NCI-H510A (cell line): ENCODE measurements at regions not wholly inside any gene's neighbourhood (a gene's known extent, or its start where the extent isn't known, plus 50 kb on each side); places are given as distances from the start of the nearest gene placed in this dataset.

Source experiments
- DNase-seq: peaks from one replicate; lab custom pipeline; 2025; lab: John Stamatoyannopoulos, UW

DNA sequence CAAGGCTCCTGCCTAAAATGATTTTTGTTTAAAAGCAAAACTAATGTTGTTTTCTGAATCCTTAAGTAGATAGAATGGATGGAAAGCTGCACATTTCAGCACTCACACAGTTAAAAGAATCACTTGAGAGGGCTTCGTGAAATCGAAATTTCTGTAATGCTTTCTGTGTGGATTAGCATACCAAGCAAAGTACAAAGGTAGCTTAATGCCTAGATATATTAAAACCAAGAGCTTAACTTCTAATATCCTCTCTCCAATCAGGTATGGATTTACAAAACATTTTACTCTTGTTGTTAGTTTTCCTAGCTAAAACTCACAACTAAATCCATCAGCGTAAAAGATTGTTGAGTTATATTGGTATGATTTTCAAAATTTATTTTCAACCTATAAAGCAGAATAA, 378.8 kb upstream of the PRMT6 start:
- DNase-seq = no peak

DNA sequence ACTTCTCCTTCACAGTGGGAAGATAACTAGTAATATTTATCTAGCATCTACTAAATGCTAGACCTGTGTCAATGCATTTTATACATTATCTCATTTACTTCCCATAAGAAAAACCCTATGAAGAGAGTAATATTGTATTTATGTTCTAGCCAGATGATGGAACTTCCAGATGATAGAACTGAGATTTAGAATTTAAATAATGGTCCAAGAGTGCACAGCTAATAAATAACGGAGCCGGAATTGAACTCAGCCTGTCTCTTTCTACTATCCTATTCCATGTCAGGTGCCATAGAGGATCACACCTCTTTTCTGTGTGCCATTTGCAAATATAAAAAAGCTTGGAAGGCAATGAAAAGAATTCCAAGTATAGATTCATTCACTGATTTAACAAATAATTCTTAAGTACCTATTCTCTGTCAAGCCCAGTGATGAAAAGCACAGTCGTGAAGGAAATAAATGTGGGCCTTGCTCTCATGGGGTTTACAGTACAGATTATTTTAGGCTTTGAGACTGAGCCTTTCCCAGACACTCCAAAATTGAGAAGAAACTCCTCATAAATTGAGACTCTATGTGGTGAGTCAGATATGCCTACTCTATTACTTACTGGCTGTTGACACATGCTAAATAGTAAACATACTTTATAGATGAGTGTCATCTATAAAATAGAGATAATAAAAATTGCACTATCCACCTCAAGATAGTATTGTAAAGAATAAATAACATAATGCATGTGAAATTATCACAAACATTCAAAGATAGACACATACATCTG, 378.0 kb upstream of the PRMT6 start:
- DNase-seq = no peak

DNA sequence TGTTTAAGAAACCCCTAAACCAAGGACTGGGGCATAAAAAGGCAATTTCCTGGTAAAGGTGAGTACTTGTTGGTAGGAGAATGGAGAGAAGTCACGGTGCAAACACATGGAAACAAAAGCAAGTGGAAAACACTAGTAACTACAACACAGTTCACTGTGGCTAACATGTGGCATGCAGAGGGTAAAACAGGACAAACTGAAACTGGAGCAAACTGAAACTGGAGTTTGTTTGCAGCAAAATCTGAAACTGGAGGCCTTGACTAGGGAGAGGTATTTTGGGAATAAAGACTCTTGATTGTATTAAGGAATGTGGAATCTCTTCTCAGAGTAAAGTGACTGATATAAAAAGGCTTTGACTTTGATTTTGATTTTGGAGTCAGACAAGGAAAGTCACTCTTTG, 376.3 kb upstream of the PRMT6 start:
- no peak for DNase-seq

DNA sequence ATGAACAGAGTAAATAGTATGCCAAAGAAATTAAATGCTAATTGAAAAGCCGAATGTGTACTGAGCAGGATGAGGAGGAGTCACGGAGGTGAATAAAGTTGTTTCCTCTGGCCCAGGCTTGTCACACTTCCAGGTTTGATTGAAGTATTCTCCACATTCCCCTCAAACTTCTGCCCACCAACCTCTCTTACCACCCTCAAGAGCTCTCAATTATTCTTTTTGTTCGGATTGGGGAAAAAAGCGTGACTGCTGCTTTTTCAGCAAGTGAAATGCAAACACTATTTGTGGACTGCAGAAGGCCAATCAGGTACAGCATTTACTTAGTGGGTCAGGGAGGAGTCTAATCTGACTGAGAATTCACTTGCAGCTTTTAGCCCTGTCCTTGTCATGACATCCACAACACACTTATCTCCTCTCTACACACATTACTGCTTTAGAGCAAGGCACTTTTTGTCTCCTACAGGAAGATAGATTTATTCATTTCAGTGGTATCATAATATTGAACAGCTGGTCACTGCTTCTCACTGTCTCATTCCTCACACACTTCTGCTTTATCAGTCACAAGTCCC, 375.6 kb upstream of the PRMT6 start:
- DNase-seq = no peak

DNA sequence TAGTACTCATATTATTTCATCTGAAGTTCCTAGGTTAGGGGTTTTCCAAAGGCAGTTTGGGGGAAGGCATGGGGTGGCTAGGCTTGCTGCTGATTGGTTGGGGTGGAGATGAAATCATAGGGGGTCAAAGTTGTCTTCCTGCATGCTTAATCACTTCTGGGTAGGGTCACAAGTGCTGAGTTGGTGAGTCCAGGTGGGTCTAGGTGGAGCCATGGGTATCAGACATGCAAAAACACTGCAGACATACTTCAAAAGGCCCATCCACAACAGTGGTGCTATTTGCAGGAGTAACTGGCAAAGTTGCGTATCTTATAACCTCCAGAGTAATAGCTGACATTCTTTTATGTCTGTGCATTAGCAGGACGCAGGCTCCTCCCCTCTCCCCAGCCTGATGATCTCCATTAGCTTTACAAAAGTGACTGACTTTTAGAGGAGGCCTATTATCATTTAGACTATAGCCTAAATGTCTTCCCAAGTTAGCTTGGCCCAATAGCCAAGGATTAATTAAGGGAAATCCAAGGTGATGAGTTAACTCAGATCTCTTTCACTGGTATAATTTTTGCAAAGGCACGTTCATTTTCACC, 374.4 kb upstream of the PRMT6 start:
- no peak for DNase-seq

DNA sequence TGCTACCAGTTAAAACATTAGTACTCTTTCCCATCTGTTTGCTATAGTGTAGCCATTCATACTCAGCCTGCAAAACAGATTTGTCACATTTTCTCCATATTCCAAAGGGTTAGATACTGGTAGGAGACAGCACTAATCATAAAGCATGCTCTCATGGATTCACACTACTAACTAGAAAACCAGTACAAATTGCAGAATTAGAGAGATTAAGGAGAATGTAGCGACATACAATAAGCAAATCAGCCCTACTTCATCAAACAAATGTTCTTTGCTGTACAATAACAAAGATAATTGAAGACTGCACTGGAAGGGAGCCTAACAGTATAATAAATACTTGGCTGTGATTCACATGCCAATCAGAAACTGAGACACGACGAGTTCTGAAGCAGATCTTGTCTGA, 368.0 kb upstream of the PRMT6 start:
- DNase-seq = no peak

DNA sequence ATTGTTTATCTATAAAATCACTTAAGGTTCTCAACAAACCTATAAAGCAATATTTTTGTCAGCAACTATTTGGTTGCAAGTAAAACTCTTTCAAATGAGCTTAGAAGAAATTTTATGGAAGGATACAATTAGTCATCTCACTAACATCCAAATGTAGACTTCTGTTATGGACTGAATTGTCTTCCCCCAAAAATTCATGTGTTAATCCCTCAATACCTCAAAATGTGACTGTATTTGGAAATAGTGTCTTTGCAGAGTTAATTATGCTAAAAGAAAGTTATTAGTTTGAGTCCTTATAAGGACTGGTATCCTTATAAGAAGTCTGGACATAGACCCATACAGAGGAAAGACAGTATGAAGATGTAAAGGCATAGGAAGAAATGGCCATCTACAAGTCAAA, 357.8 kb upstream of the PRMT6 start:
- DNase-seq = no peak

DNA sequence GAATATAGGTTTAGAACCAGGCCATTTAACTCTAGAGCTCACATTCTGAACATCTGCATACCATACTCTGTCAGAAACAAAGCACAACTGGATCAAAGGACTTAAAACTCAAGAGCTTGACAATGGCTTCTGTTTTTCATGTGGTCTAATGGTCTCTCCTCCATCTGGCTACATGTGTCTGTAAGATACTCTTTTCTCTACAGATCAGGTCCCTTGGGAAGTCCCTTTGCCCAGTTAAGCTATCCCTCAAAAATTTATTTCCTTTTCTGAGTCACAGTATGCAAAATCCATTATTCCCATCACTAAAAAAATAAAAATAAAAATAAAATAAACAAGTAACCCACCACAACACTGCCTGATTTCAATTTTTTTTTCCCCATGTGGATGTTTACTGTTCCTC, 357.0 kb upstream of the PRMT6 start:
- no peak for DNase-seq

DNA sequence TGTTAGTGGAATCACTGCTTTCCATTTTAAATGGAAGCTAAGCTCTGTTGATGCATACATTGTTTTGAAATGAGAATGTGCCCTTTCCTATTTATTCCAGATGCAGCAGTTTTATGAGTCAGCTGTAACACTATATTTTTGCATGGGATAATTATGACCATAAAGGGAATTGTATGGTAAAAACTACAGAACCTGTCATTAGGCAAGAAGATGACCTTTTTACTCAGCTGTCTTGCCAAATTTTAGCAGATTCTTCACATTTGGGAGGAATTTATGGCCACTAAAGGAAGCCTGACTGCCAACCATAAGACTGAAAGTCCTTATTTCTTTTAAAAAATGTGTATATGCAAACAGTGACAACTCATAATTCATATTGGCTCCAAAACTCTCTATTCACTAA, 356.3 kb upstream of the PRMT6 start:
- DNase-seq = no peak

DNA sequence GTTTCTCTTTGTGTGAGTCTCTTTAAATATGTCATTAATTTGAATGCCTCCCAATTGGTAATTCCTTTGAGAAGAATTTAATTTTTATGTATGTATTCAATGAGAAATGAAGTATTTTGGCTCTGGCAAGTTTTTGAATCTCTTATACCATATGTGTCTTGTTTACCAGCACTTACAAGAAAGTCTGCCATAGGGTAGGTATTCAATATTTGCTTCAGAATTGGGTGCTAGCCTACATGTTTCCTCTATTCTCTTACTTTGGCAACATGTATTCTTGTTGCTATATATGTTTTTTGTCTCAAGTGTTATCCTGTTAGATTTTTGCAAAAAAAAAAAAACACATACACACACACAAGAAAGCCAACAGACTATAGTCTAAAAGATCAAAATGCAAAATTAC, 350.5 kb upstream of the PRMT6 start:
- DNase-seq = no peak

DNA sequence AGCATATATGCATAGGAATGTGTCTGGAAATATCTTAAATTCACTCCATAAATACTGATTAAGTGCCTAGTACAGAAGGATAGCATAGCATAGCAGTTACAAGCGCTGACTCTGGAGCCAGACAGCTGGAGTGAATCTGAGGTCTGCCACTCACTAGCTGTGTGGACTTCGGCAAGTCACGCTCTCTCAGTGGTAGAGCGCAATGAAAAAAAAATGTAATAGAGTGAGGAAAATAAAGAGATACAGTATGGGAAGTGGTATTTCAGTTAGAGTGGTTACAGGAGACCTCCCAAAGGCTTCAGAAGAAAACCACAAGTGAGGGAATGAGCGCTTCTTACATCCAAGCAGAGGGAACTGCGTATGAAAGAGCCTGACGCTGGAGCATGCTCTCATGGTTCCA, 338.9 kb upstream of the PRMT6 start:
- no peak for DNase-seq

DNA sequence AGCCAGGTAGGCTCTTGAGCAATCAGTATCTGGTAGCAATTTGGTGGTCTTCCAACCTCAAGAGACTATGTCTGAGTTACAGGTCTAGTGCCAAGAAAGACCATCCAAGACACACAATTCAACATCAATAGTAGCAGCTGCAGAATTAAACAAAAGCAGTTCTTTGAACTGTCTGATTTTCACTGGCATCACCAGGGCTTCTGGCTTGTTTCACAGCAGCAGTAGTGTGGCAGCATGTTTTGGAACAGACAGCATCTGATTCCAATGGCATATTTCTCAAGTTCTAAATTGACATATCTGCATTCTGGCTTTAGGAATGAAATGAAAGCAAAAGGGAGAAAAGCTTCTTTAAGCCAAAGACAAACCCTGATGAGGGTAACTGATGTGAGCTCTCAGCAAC, 334.7 kb upstream of the PRMT6 start:
- DNase-seq = no peak

DNA sequence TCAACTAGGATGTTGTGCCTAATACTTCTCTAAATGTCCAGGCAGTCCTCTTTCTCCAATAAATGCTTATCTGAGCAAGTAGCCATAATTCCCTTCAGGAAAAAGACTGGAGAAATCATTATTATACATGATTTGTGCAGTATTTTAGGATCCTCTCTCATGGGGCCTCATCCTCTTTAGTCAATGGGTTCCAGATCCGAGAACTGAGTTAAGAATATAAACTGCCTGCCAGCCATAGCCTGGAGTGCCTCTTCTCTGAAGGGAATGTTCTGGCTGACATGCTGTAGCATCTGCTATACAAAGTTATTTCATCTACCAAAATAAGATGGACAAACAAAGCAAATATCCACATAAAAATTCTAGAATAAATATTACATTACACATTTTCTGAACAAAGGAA, 334.0 kb upstream of the PRMT6 start:
- no peak for DNase-seq

DNA sequence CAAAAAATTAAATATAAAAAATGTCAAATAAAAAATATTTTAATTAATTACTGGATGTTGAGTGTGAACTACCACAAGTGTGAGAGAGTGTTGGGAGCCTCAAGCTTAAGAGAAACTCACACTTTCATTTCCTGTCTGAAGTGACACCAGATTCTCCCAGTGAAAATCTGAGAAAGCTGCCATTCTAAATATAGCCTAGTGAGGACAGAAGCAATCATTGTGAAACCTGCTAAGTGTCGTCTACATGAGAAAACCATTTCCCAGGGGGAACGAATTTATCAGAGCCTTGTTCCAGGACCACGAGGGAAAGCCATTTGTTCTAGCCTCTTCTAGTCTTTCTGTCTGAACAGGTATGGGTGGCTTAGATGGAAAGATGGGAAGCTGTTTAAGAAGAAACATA, 329.3 kb upstream of the PRMT6 start:
- DNase-seq = no peak

DNA sequence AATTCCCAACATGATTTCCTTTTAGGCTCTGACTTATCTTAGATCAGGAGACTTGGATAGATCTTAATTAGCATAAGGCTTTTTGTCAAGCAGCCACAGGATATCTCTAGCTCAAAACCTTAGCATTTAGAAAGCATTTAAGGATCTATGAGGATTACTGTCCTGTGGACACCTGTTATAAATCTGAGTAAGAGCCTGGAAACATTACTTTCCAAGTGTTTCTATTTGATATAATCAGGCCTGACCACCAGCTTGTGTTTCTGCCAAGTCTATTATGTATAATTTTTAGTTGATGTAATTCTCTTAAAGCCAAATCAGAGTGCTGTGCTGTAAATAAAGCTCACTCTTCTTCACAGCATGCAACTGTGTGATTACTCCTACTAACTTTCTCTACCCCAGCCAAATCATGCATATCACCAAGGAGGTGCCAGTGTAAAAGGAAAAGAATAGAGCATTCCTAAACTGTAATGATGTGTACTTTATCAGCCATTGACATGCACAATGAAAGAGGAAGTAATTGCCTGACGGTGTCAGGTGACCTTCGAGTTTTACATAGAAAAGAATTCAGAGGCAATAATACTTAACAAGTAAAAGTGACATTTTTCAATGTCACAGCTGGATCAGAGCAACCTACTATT, 309.9 kb upstream of the PRMT6 start:
- DNase-seq = no peak

DNA sequence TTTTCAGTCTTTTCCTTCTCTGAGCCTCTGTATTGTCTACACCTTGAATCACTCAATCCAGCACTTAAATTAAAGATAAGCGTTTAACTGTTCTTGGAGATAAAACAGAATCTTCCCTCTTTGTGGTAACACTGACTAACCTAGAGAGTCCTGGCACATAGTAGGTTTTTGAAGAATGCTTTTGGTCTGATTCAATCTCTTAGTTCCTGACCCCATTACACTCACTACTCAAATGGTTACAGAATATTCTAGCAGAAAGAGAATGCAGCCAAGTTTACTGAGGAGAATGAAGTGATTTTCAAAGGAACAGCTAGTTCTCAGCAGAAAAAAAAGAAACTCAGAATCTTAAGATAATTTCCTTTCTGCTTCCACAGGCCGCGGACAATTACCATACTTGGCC, 309.2 kb upstream of the PRMT6 start:
- no peak for DNase-seq

DNA sequence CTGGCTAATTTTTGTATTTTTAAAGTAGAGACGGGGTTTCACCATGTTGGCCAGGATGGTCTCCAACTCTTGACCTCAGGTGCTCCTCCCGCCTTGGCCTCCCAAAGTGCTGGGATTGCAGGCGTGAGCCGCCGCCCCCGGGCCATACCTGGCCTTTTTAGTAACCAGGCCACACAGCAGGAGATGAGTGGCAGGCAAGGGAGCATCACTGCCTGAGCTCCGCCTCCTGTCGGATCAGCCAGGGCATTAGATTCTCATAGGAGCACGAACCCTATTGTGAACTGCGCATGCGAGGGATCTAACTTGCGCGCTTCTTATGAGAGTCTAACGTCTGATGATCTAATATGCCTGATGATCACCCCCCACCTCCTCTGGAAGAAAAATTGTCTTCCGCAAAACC, 308.7 kb upstream of the PRMT6 start:
- DNase-seq = no peak

DNA sequence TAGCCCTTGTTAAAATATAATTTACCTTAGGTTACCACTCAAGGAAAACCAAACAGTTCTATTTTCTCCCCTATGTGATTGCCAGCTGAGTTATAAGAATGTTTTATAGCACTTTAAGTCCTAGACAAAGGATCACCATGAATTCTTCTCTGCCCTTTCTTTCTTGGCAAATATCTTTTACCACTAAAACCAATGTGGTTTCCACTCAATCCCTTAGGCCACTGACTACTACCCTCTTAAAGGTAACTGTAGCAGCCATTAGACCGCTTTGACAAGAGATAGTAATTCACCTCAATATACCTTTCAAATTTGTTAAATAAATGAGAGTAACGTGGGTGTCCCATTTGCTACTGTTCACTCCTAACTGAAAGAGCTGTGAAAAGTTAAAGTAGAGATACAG, 307.9 kb upstream of the PRMT6 start:
- DNase-seq = no peak

DNA sequence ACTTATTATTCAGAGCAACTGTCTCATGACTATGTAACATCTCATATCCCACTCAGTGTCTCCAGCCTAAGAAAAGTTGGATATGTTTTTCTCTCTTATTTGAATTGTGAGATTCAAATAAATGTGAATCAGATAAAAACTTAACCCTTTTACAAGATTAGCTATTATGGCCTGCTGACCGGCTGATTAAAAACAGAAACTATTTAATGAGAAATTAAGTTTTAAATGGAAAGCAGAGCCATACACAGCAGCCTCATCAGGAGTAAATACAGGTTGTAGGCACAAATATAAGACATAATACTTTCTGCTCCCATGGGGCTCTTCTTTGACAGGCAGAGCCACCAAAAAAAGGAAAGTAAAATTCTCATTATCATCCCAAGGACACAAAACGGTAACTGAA, 307.0 kb upstream of the PRMT6 start:
- DNase-seq = no peak

DNA sequence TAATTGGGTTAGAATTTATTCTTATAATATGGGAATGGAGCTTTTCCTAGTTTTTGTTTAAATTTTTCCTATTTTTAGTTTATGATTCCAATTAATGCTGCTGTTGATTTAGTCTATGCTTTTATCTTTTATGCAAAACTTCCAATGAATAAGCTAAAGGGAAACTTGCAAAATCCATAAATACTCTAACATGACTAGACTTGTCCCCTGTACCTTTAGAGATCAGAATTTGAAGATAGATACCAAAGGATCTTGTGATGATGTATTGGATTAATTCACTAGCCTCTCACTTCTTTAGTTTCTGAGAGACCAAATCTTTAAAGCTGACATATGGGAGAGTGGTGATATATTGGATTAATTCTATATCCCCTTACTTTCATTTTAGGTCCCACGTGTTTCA, 306.6 kb upstream of the PRMT6 start:
- no peak for DNase-seq

DNA sequence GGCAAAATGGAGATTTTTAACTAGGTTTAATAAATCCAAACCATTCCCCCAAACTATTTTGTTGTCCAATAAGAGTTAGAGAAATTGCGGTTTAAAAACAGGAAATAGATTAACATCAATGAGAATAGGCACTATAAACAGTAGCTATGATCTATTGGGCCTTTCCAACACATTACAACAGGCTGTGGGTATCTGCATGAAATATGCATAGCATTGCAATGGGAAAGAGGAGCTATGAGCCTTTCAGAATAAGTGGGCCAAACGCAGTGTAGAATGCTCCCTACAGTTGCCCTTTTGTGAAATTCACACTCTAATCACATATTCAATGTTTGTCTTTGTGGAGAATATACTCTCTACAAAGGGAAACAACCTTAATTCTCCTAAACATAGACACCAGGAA, 305.5 kb upstream of the PRMT6 start:
- DNase-seq = no peak

DNA sequence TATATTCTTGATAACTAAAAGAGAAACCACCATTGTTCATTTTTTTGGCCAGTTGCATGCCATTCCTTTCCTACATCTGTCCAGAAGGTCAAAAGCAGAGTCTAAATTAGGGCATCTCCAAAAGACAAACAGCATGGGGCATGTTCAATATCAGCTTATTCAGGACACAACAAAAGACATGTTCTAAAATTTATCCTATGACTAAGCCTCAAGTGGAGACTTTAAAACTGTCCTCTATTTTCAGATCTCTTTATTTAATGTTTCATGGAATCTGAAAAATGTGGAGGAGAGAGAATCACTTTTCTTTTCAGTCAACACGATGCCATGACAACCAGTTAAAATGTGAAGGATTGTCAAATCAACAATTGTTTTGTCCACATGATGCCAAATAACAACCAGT, 303.4 kb upstream of the PRMT6 start:
- no peak for DNase-seq

DNA sequence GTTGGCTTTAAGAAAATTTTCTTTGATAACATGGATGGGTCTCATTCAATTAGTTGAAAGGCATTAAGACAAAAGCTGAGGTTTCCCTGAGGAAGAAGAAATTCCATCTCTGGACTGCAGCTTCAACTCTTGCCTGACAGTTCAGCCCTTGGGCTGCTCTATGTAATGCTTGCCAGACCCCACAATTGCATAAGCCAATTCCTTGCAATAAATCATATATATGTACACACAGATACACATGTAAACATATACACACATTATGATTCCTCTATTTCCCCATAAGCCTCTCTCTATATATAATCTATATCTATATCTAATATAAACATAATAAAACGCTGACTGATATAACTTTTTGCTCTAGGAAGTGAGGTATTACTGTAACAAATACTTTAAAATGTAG, 301.5 kb upstream of the PRMT6 start:
- no peak for DNase-seq
